GM19025 (cell line): ENCODE measurements at regions not wholly inside any gene's neighbourhood (a gene's known extent, or its start where the extent isn't known, plus 50 kb on each side); places are given as distances from the start of the nearest gene placed in this dataset.

ENCODE experiments used
- ATAC-seq: cut with Tn5 transposase; IDR thresholded peaks from one replicate; pipeline ENCODE4 v1.9.1; 2021; ENCODE audit warnings: mild to moderate bottlenecking, low read depth, moderate library complexity; ENCODE audit not compliant: unreplicated experiment

DNA sequence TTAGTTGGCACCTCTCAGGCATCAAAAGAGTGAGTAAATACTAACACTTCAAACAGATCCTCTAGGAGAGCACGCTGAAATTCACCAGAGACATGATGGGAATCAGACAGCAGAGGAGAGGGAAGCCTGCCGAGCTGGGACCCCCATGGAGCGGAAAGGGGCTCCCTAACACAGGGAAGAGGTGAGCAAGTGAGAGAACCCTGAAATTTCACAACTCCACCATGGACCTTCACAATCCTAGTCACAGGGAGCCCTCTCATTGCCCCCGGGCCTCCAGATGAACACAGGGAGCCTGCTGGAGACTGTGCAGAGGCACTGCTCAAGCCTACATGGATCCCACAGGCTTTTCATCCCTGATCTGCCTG, 59.2 kb upstream of the ANTXRL start:
- no peak for ATAC-seq

DNA sequence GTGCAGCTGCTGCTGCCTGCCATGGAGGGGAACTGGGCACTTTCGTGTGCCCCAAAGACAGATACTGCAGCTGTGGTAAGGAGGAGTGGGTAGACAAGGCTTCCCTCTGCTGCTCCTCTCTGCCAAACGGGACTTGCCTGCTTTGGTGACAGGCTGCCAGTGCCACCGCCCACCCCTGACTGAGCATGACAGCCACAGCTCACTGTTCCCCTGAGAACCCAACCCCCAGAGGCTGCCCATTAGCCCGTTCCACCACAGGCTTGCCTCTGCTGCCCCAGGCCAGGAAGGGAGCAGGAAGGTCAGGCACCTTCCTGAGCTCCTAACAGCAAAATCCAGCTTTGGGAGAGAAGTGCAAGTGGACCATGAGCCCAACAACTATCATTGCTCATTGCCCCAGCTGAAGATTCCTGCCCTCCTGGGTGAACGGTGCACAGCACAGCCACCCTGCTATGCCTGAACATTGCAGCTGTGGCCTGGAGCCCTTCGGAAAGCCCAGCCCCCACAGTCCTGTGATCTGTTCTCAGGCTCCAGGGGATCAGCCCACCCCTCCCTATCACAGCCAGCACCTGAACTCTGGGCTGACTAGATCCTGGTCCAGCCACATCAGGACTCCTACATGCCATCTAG, 58.7 kb upstream of the ANTXRL start:
- no peak for ATAC-seq

- no peak for ATAC-seq
These were observed 58.2 kb upstream of the ANTXRL start for GRCh38 chr10:46228563-46229071.

- no peak for ATAC-seq
These were observed 57.6 kb upstream of the ANTXRL start for GRCh38 chr10:46229144-46229563.

GRCh38 chr10:46230615-46231014, 56.2 kb upstream of the ANTXRL start:
- ATAC-seq, result no peak

DNA sequence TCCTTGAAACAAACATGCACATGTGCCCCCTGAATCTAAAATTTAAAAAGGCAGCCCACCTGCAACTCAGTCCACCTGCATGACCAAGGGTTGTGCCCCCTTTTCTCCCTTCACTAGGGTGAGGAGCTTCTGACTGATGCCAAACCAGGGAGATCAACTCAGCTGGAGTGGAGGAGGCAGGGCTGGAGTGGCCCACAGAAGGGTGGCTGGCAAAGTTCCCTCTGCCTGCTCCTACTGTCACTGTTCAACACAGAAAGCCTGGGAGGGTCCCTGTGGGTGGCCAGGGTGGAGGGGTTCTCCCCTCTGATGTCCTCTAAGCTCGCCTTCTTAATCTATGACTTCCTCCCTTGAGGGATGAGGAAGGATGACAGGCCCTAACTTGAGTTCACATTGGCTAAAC, 55.7 kb upstream of the ANTXRL start:
- ATAC-seq, result no peak

DNA sequence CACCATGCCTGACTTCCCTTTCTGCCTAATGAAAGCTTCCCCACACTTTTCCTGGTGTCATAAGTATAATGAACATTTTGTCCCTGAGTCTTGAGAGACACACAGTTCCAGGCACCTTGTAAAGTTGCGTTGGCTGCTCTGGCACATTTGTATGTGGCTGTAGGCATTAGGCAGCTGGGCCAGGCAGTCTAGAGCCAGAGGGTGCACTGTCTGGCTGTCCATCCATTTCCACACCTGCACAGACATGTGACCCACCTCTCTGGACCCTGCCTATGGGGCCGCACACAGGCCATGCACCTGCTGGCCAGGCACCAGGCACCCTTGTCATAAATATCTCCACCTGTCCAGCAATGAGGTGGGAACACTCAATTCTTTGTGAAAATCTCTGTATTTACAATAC, 54.7 kb upstream of the ANTXRL start:
- no peak for ATAC-seq

GRCh38 chr10:46232666-46233065, 54.1 kb upstream of the ANTXRL start:
- no peak for ATAC-seq

DNA sequence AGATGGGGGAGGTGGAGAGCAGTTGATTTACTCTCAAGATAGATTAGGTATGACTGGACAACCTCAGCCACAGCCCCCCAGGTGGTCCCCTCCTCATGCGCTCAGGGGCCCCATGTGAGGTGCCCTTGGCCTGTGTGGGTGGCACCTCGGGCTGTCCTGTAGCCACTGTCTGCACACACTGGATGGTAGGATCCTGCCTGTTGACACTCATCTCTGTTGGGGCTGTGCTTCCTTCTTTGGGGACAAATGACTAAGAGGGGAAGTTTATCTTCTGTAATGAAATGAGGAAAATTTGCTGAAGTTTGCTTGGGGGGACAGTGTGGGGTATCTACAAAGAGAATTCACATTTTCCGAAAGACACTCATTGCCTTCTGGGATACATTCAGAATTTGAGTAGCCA, 53.6 kb upstream of the ANTXRL start:
- ATAC-seq, result no peak

DNA sequence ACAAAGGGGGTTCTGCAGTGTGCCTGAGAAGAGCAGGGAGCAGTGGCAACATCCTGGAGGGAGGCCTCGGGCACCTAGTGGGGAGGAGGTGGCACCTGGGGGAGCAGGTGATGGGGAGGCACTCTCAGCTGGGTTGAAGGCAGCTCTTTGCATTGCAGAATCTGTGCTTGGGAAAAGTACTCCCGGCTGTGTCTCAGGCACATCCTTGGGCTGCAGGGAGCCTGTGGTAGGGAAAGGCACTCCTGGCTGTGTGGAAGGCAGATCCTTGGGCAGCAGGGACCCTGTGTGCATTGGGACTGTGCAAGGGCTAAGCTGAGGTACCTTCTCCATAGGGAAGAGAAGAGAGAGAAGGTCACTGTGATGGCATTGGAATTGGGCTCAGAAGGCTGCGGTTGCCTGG, 52.8 kb upstream of the ANTXRL start:
- no peak for ATAC-seq

GRCh38 chr10:46234431-46235060, 52.3 kb upstream of the ANTXRL start:
- ATAC-seq, result no peak

DNA sequence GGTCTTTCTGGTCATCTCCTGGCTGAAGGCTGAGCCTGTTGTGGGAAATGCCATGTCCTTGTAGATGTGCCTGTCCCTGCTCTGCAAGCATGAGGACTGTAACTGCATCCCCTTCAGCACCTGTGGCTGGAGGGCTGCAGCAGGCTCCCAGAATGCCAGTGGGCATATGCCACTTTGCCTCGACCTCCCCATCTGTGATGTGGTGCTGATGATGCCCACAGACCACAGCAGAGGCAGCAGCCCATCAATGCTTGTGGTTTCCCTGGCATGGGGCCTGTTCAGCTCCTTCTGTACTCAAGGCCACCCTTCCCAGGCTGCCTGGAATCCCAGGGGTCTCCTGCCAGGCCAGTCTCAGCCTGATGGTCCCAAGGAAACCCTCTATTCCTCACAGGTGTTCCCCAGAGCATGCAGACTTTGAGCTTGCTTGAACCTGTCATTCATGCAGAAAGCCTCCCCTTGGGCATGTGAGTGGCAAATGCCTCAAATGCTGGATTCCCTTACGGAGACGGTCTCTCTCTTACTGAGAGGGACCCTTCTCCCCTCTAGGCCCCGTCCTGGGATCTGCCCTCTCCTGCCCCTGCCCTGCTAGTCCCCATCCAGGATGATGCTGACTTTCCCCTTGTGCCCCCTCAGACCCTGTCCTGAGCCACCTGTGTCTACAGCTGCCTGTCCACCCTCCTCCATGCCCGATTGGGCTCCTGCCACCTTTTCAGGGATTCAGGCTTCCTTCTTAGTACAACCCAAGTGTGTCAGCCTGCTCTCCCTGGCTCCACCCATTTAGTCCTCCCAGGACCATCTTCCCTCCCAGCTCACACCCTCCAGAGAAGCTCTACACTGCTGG, 50.9 kb upstream of the ANTXRL start:
- no peak for ATAC-seq

DNA sequence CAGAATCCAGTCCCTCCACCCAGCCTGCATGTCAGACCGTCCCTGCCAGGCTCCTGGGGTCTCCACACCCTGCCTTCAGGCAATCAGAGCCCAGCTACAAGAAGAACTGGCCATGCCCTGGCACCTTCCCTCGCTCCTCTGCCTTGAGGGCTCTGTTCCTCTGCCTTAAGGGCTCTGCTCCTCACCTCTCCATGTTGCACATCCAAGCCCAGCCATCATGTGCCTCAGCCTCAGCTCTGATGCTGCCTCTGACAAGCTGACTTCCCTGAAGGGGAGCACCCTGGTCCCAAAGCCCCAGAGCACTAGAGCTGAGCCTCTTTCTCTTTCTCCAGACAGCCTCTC, 50.3 kb upstream of the ANTXRL start:
- ATAC-seq, result no peak

GRCh38 chr10:46236941-46237681, 49.7 kb upstream of the ANTXRL start:
- ATAC-seq, result no peak
